Type B pancreatic cell (in vitro differentiated cells): ENCODE measurements at regions not wholly inside any gene's neighbourhood (a gene's known extent, or its start where the extent isn't known, plus 50 kb on each side); places are given as distances from the start of the nearest gene placed in this dataset.

Experiments used
- DNase-seq: peaks from one replicate; pipeline ENCODE4 v3.0.0; 2021; ENCODE audit warnings: mixed read lengths; ENCODE audit not compliant: unreplicated experiment; ENCODE audit errors: extremely low spot score
- H3K27ac Mint-ChIP-seq: 2 replicates; pipeline ENCODE4 v1.8.0; 2021; ENCODE audit warnings: mild to moderate bottlenecking, mixed read lengths
- H3K27me3 Mint-ChIP-seq: 2 replicates; pipeline ENCODE4 v1.8.0; 2021; ENCODE audit warnings: mixed read lengths
- H3K36me3 Mint-ChIP-seq: 2 replicates; pipeline ENCODE4 v1.8.0; 2021; ENCODE audit warnings: mixed read lengths
- H3K4me1 Mint-ChIP-seq: one replicate; pipeline ENCODE4 v1.8.0; 2021; ENCODE audit warnings: mixed read lengths; ENCODE audit not compliant: unreplicated experiment
- H3K4me3 Mint-ChIP-seq: 2 replicates; pipeline ENCODE4 v1.8.0; 2021; ENCODE audit warnings: mild to moderate bottlenecking, mixed read lengths
- H3K9me3 Mint-ChIP-seq: 2 replicates; pipeline ENCODE4 v1.8.0; 2021; ENCODE audit warnings: mixed read lengths
- CTCF ChIP-seq: fragments of 200-600 bp; sonication (generic); conservative IDR thresholded peaks from 2 replicates; pipeline ENCODE4 v1.5.0; 2021; ENCODE audit warnings: antibody characterized with exemption, mild to moderate bottlenecking

- Mint-ChIP-seq H3K27me3 (no peaks in the 10 kb centered on the region), H3K9me3 (no peaks in the 10 kb centered on the region), H3K4me1 (peaks cover 16% of the 10 kb centered on the region), H3K4me3 (no peak overlapping the region), H3K27ac (no peak overlapping the region), H3K36me3 (no peaks in the 10 kb centered on the region)
- no peak for TF ChIP-seq CTCF
- DNase-seq: no peak
Measured at GRCh38 chr3:181855825-181856224, 144.1 kb downstream of the SOX2 start.

- no peak for TF ChIP-seq CTCF
- H3K27ac Mint-ChIP-seq: no peak overlapping the region
- no peaks in the 10 kb centered on the region for H3K36me3 Mint-ChIP-seq
- H3K4me3 Mint-ChIP-seq: no peak overlapping the region
- no peaks in the 10 kb centered on the region for H3K9me3 Mint-ChIP-seq
- no peak for DNase-seq
- H3K27me3 Mint-ChIP-seq: no peaks in the 10 kb centered on the region
- H3K4me1 Mint-ChIP-seq: peaks cover 16% of the 10 kb centered on the region
Measured at GRCh38 chr3:181859518-181859917, 147.8 kb downstream of the SOX2 start.

GRCh38 chr3:181860235-181860634 is 148.5 kb downstream of the SOX2 start:
- TF ChIP-seq CTCF: no peak
- H3K27ac Mint-ChIP-seq: no peak overlapping the region
- H3K9me3 Mint-ChIP-seq: no peaks in the 10 kb centered on the region
- no peaks in the 10 kb centered on the region for H3K27me3 Mint-ChIP-seq
- no peaks in the 10 kb centered on the region for H3K36me3 Mint-ChIP-seq
- peaks cover 16% of the 10 kb centered on the region for H3K4me1 Mint-ChIP-seq
- no peak for DNase-seq
- no peak overlapping the region for H3K4me3 Mint-ChIP-seq

GRCh38 chr3:181862502-181862901 is 150.8 kb downstream of the SOX2 start:
- H3K27ac Mint-ChIP-seq: no peak overlapping the region

GRCh38 chr3:181868576-181869082 is 156.9 kb downstream of the SOX2 start:
- no peak for DNase-seq
- Mint-ChIP-seq H3K4me3 (no peak overlapping the region), H3K27me3 (no peaks in the 10 kb centered on the region), H3K36me3 (no peaks in the 10 kb centered on the region), H3K9me3 (peaks cover 5% of the 10 kb centered on the region), H3K4me1 (peaks cover 7% of the 10 kb centered on the region), H3K27ac (no peak overlapping the region)
- no peak for TF ChIP-seq CTCF

More at GRCh38 chr3:181862502-181862901, 150.8 kb downstream of the SOX2 start:
- peaks cover 8% of the 10 kb centered on the region for H3K4me1 Mint-ChIP-seq
- no peak for TF ChIP-seq CTCF
- H3K36me3 Mint-ChIP-seq: no peaks in the 10 kb centered on the region
- H3K4me3 Mint-ChIP-seq: no peak overlapping the region
- H3K27me3 Mint-ChIP-seq: no peaks in the 10 kb centered on the region
- no peak for DNase-seq
- H3K9me3 Mint-ChIP-seq: peaks cover 5% of the 10 kb centered on the region

- H3K27me3 Mint-ChIP-seq: no peaks in the 10 kb centered on the region
Measured at GRCh38 chr3:181872887-181873286, 161.2 kb downstream of the SOX2 start.

More at GRCh38 chr3:181872887-181873286, 161.2 kb downstream of the SOX2 start:
- Mint-ChIP-seq H3K36me3 (no peaks in the 10 kb centered on the region), H3K4me3 (no peak overlapping the region), H3K9me3 (no peaks in the 10 kb centered on the region), H3K27ac (no peak overlapping the region), H3K4me1 (peaks cover 7% of the 10 kb centered on the region)
- DNase-seq: no peak
- no peak for TF ChIP-seq CTCF
